ENCODE measurements at regions not wholly inside any gene's neighbourhood (a gene's known extent, or its start where the extent isn't known, plus 50 kb on each side); places are given as distances from the start of the nearest gene placed in this dataset.
"Not testable (repeated sequence)": the region's sequence is repeated elsewhere in the genome, so short reads cannot be mapped to it uniquely, and the experiment has no call there.

DNA sequence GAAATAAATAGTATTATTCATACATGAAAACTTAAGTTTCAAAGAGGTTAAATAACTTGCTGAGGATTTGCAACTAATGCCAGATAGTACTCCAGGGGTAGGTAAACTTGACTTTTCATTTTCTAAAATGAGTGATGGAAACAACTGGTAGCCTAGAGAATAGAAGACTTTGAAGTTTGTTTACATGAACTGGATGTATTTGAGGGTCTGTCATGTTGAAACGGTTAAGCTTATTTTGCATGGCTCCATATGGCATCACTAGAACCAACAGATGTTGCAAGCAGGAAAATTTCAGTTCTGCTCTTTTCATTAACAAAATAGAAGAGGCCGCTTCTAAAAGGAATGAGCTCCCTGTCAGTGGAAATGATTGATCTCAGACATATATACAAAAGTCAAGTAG is 105.1 kb upstream of the SGCD start:
- DNase-seq (ENCODE audit: low read depth in 1 of 2, low spot score in 1 of 2), result no peak
- TF ChIP-seq EP300 (IDR thresholded peaks at IDR 0.05) (no peak), CBX2 (IDR thresholded peaks at IDR 0.05; ENCODE audit: borderline replicate concordance, low read depth) (no peak), JUNB (IDR thresholded peaks at IDR 0.05) (no peak), RNF2 (IDR thresholded peaks at IDR 0.05; ENCODE audit: borderline replicate concordance, low read depth) (no peak), FOSB (CRISPR knock-in tag; IDR thresholded peaks at IDR 0.05) (no peak), EHMT2 (IDR thresholded peaks at IDR 0.05; ENCODE audit: low read depth) (no peak), RFX5 (IDR thresholded peaks at IDR 0.05) (no peak), ZNF302 (CRISPR knock-in tag; IDR thresholded peaks at IDR 0.05) (no peak)
- TF ChIP-seq, protein P1, sequence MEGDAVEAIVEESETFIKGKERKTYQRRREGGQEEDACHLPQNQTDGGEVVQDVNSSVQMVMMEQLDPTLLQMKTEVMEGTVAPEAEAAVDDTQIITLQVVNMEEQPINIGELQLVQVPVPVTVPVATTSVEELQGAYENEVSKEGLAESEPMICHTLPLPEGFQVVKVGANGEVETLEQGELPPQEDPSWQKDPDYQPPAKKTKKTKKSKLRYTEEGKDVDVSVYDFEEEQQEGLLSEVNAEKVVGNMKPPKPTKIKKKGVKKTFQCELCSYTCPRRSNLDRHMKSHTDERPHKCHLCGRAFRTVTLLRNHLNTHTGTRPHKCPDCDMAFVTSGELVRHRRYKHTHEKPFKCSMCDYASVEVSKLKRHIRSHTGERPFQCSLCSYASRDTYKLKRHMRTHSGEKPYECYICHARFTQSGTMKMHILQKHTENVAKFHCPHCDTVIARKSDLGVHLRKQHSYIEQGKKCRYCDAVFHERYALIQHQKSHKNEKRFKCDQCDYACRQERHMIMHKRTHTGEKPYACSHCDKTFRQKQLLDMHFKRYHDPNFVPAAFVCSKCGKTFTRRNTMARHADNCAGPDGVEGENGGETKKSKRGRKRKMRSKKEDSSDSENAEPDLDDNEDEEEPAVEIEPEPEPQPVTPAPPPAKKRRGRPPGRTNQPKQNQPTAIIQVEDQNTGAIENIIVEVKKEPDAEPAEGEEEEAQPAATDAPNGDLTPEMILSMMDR (IDR thresholded peaks at IDR 0.05), result no peak
- TF ChIP-seq, protein P2, sequence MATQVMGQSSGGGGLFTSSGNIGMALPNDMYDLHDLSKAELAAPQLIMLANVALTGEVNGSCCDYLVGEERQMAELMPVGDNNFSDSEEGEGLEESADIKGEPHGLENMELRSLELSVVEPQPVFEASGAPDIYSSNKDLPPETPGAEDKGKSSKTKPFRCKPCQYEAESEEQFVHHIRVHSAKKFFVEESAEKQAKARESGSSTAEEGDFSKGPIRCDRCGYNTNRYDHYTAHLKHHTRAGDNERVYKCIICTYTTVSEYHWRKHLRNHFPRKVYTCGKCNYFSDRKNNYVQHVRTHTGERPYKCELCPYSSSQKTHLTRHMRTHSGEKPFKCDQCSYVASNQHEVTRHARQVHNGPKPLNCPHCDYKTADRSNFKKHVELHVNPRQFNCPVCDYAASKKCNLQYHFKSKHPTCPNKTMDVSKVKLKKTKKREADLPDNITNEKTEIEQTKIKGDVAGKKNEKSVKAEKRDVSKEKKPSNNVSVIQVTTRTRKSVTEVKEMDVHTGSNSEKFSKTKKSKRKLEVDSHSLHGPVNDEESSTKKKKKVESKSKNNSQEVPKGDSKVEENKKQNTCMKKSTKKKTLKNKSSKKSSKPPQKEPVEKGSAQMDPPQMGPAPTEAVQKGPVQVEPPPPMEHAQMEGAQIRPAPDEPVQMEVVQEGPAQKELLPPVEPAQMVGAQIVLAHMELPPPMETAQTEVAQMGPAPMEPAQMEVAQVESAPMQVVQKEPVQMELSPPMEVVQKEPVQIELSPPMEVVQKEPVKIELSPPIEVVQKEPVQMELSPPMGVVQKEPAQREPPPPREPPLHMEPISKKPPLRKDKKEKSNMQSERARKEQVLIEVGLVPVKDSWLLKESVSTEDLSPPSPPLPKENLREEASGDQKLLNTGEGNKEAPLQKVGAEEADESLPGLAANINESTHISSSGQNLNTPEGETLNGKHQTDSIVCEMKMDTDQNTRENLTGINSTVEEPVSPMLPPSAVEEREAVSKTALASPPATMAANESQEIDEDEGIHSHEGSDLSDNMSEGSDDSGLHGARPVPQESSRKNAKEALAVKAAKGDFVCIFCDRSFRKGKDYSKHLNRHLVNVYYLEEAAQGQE (IDR thresholded peaks at IDR 0.05), result no peak
- Histone ChIP-seq H3K4me1 (no peaks in the 10 kb centered on the region), H3K4me3 (no peak overlapping the region), H3K27ac (no peak overlapping the region), H3K4me2 (no peak overlapping the region), H3K9me3 (no peaks in the 10 kb centered on the region)
- no peak for FAIRE-seq
- 66% methylated on average over 2 of the region's 2 CpGs for WGBS (ENCODE audit: missing lambda C conversion rate)
- ChIA-PET POLR2A (no interaction called here), CTCF (no interaction called here)
- ATAC-seq, result no peak

DNA sequence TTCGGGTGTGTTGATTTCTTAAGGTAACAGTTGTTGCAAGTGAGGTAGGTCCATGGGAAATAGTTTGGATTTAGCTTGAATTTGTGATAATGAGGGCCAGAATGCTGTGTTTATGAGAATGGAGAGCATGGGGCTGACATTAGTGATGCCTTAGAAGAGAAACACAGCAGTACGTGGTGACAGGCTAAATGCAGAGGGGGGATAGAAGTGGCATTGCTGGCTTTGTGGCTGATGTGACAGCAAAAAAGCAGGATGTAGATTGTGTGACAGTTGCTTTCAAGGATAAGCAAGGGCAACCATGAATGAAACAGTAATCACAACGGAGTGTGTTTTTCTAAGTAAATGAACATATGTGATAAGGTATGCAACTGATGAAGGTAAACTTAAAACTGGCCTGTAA is 103.4 kb upstream of the SGCD start:
- FAIRE-seq, result peak; percentile 63
- no peaks in the 10 kb centered on the region for H3K9me3 ChIP-seq
- no peak overlapping the region for H3K4me3 ChIP-seq
- ChIA-PET CTCF (no interaction called here), POLR2A (no interaction called here)
- ATAC-seq, result no peak
- no peak overlapping the region for H3K27ac ChIP-seq
- TF ChIP-seq MYC (IDR thresholded peaks at IDR 0.05; ENCODE audit: borderline replicate concordance, low read length), result no peak
- TF ChIP-seq, protein P3, sequence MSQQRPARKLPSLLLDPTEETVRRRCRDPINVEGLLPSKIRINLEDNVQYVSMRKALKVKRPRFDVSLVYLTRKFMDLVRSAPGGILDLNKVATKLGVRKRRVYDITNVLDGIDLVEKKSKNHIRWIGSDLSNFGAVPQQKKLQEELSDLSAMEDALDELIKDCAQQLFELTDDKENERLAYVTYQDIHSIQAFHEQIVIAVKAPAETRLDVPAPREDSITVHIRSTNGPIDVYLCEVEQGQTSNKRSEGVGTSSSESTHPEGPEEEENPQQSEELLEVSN (IDR thresholded peaks at IDR 0.05; ENCODE audit: borderline replicate concordance, low read depth), result no peak
- TF ChIP-seq EP300 (IDR thresholded peaks at IDR 0.05), result no peak
- TF ChIP-seq RARB (CRISPR knock-in tag; IDR thresholded peaks at IDR 0.05), result no peak
- no peak for TF ChIP-seq HDAC2 (IDR thresholded peaks at IDR 0.05)
- no peak overlapping the region for H3K4me2 ChIP-seq
- WGBS (ENCODE audit: missing lambda C conversion rate), result 55% methylated on average over 3 of the region's 3 CpGs
- DNase-seq (ENCODE audit: low read depth in 1 of 2, low spot score in 1 of 2), result no peak
- H3K4me1 ChIP-seq, result no peaks in the 10 kb centered on the region

DNA sequence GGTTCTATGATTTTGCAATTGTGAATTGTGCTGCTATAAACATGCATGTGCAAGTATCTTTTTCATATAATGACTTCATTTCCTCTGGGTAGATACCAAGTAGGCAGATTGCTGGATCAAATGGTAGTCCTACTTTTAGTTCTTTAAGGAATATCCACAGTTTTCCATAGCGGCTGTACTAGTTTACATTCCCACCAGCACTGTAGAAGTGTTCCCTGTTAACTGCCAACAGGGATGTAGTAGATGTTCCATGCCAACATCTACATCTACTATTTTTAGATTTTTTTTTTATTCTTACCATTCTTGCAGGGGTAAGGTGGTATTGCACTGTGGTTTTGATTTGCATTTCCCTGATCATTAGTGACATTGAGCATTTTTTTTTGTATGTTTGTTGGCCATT is 100.5 kb upstream of the SGCD start:
- H3K4me1 ChIP-seq; POLR2A ChIA-PET; FAIRE-seq; H3K4me2 ChIP-seq; H3K4me3 ChIP-seq; CTCF ChIA-PET; H3K9me3 ChIP-seq; DNase-seq (ENCODE audit: low read depth in 1 of 2, low spot score in 1 of 2); ATAC-seq; H3K27ac ChIP-seq: not testable (repeated sequence)
- WGBS (ENCODE audit: missing lambda C conversion rate), result 77% methylated on average over 1 of the region's 1 CpG

DNA sequence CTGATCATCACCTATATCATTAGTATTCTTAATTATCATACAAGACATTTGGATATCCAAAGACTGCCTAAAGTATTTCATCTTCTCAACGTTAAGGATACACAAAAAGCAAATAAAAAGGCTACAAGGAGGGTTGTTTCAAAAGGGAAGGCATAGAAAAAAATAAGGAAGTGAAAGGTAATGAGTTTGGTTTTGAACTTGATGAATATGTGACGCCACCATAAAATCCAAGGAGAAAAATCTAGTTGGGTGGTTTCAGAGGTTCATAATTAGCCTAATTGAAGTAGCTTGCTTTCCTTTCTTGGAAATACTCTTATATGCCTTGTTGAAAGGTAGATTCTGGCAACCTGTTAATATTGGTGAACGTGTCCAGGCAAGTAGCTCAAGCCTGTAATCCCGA is 96.1 kb upstream of the SGCD start:
- DNase-seq (ENCODE audit: low read depth in 1 of 2, low spot score in 1 of 2) (no peak), ATAC-seq (no peak), FAIRE-seq (no peak)
- Histone ChIP-seq H3K4me3 (no peak overlapping the region), H3K9me3 (no peaks in the 10 kb centered on the region), H3K27ac (no peak overlapping the region), H3K4me1 (no peaks in the 10 kb centered on the region), H3K4me2 (no peak overlapping the region)
- ChIA-PET POLR2A (no interaction called here), CTCF (no interaction called here)
- WGBS (ENCODE audit: missing lambda C conversion rate), result 63% methylated on average over 4 of the region's 4 CpGs
- TF ChIP-seq ESRRA (IDR thresholded peaks at IDR 0.05; ENCODE audit: borderline replicate concordance, low read length) (no peak), EHMT2 (IDR thresholded peaks at IDR 0.05; ENCODE audit: low read depth) (no peak), ZFP36 (IDR thresholded peaks at IDR 0.05; ENCODE audit: borderline replicate concordance, partially characterized antibody) (no peak), CBX2 (IDR thresholded peaks at IDR 0.05; ENCODE audit: borderline replicate concordance, low read depth) (no peak), EHF (CRISPR knock-in tag; IDR thresholded peaks at IDR 0.05) (no peak), JUNB (IDR thresholded peaks at IDR 0.05) (no peak), MAFK (IDR thresholded peaks at IDR 0.05; ENCODE audit: partially characterized antibody) (no peak), TFCP2L1 (CRISPR knock-in tag; IDR thresholded peaks at IDR 0.05) (no peak), ZSCAN20 (CRISPR knock-in tag; IDR thresholded peaks at IDR 0.05) (no peak), BHLHE40 (IDR thresholded peaks at IDR 0.05; ENCODE audit: low read depth, low read length) (no peak), HOXA7 (CRISPR knock-in tag; IDR thresholded peaks at IDR 0.05) (no peak)
- TF ChIP-seq, protein P4, sequence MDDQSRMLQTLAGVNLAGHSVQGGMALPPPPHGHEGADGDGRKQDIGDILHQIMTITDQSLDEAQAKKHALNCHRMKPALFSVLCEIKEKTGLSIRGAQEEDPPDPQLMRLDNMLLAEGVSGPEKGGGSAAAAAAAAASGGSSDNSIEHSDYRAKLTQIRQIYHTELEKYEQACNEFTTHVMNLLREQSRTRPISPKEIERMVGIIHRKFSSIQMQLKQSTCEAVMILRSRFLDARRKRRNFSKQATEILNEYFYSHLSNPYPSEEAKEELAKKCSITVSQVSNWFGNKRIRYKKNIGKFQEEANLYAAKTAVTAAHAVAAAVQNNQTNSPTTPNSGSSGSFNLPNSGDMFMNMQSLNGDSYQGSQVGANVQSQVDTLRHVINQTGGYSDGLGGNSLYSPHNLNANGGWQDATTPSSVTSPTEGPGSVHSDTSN (IDR thresholded peaks at IDR 0.05), result no peak
- TF ChIP-seq, protein P3 (IDR thresholded peaks at IDR 0.05; ENCODE audit: borderline replicate concordance, low read depth), result no peak

Measured in A549 (cell line).